ENCODE measurements at regions not wholly inside any gene's neighbourhood (a gene's known extent, or its start where the extent isn't known, plus 50 kb on each side); places are given as distances from the start of the nearest gene placed in this dataset.

DNA sequence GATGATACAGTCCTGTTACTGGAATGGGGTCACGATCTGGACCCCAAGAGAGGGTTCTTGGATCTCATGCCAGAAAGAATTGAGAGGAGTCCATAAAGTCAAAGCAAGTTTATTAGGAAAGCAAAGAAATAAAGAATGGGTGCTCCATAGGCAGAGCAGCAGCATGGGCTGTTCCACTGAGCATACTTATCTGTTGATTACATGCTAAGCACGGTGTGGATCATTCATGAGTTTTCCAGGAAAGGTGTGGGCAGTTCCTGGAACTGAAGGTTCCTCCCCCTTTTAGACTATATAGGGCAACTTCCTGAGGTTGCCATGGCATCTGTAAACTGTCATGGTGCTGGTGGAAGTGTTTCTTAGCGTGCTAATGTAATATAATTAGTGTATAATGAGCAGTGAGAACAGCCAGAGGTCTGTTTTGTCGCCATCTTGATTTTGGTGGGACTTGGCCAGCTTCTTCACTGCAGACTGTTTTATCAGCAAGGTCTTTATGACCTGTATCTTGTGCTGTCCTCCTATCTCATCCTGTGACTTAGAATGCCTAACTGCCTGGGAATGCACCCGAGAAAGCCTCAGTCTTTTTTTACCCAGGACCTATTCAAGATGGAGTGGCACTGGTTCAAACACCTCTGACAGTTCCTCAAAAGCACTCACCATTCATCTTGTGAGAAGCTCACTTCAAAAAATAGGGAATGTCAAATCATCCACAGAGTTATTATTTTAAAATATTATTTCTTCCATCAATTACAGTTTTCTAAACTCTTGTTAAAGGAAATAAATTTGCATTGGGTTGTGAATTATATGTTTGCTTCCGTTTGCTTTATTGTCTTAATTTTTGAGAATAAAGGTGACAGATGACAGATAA, 1358.8 kb upstream of the TMEM132C start:
- Histone ChIP-seq H3K23ac (ENCODE audit: insufficient read length, low read depth, low read length) (no peak overlapping the region), H2AK5ac (ENCODE audit: insufficient read length, low read length) (no peak overlapping the region), H3K4me1 (ENCODE audit: insufficient read depth, low read length) (no peaks in the 10 kb centered on the region; the same call in 1 of the 2 replicates), H2BK12ac (ENCODE audit: insufficient read length, low read depth, low read length) (no peak overlapping the region), H2BK20ac (ENCODE audit: low read depth, low read length, poor library complexity, severe bottlenecking) (no peak overlapping the region), H3K14ac (ENCODE audit: insufficient read depth, low read length) (no peak overlapping the region), H3K27ac (ENCODE audit: insufficient read length, low read depth, low read length) (no peak overlapping the region), H4K20me1 (ENCODE audit: control insufficient read depth, insufficient read depth, insufficient read length) (no peaks in the 10 kb centered on the region), H3K18ac (ENCODE audit: insufficient read length, low read depth, low read length) (no peak overlapping the region), H3K23me2 (ENCODE audit: insufficient read length, low read depth, low read length, poor library complexity, severe bottlenecking) (no peaks in the 10 kb centered on the region), H3K9me3 (ENCODE audit: control insufficient read depth, low read depth, low read length) (no peaks in the 10 kb centered on the region), H2AFZ (ENCODE audit: low read length) (no peak overlapping the region), H4K5ac (ENCODE audit: insufficient read length, low read depth, low read length) (no peak overlapping the region), H3K9ac (ENCODE audit: extremely low read depth, insufficient read length, low read length) (no peak overlapping the region), H3K4ac (ENCODE audit: low read depth, low read length) (no peak overlapping the region), H4K91ac (ENCODE audit: insufficient read length, low read depth, low read length) (no peak overlapping the region), H2BK5ac (ENCODE audit: insufficient read length, low read length) (no peak overlapping the region), H3K79me1 (ENCODE audit: insufficient read depth, low read depth, low read length, poor library complexity, severe bottlenecking) (no peaks in the 10 kb centered on the region), H2BK120ac (ENCODE audit: low read depth, low read length, poor library complexity, severe bottlenecking) (no peak overlapping the region), H3T11ph (ENCODE audit: low read length) (no peak overlapping the region), H3K79me2 (ENCODE audit: insufficient read depth, low read length) (no peaks in the 10 kb centered on the region), H3K4me2 (ENCODE audit: insufficient read depth, insufficient read length, low read length) (no peak overlapping the region), H3K56ac (ENCODE audit: insufficient read length, low read depth, low read length) (no peak overlapping the region), H4K8ac (replicated peaks; ENCODE audit: insufficient read length, low read depth, low read length) (no peak overlapping the region), H3K27me3 (ENCODE audit: insufficient read depth, low read length) (no peaks in the 10 kb centered on the region), H2BK15ac (ENCODE audit: low read depth, low read length) (no peak overlapping the region)
- Mint-ChIP-seq H3K36me3 (ENCODE audit: insufficient read depth in 1 of 3, low read depth in 3 of 3) (no peaks in the 10 kb centered on the region; a peak in 2 of 7 replicates), H3K4me3 (no peak overlapping the region), H3K4me1 (peaks cover 16 to 23% of the 10 kb centered on the region in 2 experiments), H3K27me3 (ENCODE audit: low read depth) (no peaks in the 10 kb centered on the region), H3K27ac (no peak overlapping the region), H3K9me3 (no peaks in the 10 kb centered on the region; a peak in 1 of 5 replicates)
- no peak for DNase-seq
- no CpG with 5 or more reads among the region's 6 CpGs for WGBS (ENCODE audit: extremely low coverage, insufficient read length, low lambda C conversion rate)
- TF ChIP-seq, protein P1, sequence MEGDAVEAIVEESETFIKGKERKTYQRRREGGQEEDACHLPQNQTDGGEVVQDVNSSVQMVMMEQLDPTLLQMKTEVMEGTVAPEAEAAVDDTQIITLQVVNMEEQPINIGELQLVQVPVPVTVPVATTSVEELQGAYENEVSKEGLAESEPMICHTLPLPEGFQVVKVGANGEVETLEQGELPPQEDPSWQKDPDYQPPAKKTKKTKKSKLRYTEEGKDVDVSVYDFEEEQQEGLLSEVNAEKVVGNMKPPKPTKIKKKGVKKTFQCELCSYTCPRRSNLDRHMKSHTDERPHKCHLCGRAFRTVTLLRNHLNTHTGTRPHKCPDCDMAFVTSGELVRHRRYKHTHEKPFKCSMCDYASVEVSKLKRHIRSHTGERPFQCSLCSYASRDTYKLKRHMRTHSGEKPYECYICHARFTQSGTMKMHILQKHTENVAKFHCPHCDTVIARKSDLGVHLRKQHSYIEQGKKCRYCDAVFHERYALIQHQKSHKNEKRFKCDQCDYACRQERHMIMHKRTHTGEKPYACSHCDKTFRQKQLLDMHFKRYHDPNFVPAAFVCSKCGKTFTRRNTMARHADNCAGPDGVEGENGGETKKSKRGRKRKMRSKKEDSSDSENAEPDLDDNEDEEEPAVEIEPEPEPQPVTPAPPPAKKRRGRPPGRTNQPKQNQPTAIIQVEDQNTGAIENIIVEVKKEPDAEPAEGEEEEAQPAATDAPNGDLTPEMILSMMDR (conservative IDR thresholded peaks at IDR 0.05): no peak

All from H9 (cell line).